ENCODE measurements at regions not wholly inside any gene's neighbourhood (a gene's known extent, or its start where the extent isn't known, plus 50 kb on each side); places are given as distances from the start of the nearest gene placed in this dataset.

DNA sequence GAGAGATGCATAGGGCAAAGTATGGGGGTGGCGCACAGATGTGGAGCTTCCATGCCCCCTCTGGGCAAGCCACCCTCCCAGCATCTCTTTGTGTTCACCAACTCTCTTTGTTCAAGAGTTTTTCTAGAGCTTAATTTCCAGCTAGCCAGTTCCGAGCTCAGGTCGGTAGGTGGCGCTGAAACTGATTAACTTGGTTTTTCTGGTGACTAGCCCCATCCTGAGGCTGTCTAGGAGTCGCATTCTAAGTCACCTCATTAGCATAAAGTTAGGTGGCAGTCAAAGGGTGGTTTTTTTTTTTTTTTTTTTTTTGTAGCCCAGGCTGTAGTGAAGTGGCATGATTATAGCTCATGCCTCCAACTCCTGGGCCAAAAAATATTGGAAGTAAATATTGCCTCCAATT lies 476.4 kb downstream of the KDM4C start:
- Histone ChIP-seq H3K4me1 (ENCODE audit: control insufficient read depth, insufficient read depth, low read length) (peaks cover 19% of the 10 kb centered on the region), H3K27me3 (ENCODE audit: control insufficient read depth, insufficient read depth, low read length, poor library complexity, severe bottlenecking) (no peaks in the 10 kb centered on the region), H3K9me3 (ENCODE audit: control insufficient read depth, low read length) (peaks cover 4% of the 10 kb centered on the region), H3K4me3 (ENCODE audit: low read length) (no peak overlapping the region), H3K27ac (ENCODE audit: low read depth, low read length) (no peak overlapping the region), H3K36me3 (ENCODE audit: control insufficient read depth, insufficient read depth, low read length) (no peaks in the 10 kb centered on the region), H3K9ac (ENCODE audit: extremely low read depth, low read length, poor library complexity, severe bottlenecking) (no peak overlapping the region)
- DNase-seq = peak; percentile 94
- H3K27ac Mint-ChIP-seq = no peak overlapping the region
- WGBS, 2 experiments (ENCODE audit: insufficient coverage in 1 of 2, insufficient read length in 1 of 2) = 53 to 88% methylated on average over 1 to 5 of the region's 5 CpGs
- H3K36me3 Mint-ChIP-seq (ENCODE audit: low read depth) = no peaks in the 10 kb centered on the region
- H3K4me3 Mint-ChIP-seq = no peak overlapping the region
- peaks cover 41% of the 10 kb centered on the region for H3K4me1 Mint-ChIP-seq
- no peaks in the 10 kb centered on the region for H3K9me3 Mint-ChIP-seq
- H3K27me3 Mint-ChIP-seq (ENCODE audit: insufficient read depth) = peaks cover 3% of the 10 kb centered on the region
- TF ChIP-seq, protein P1, sequence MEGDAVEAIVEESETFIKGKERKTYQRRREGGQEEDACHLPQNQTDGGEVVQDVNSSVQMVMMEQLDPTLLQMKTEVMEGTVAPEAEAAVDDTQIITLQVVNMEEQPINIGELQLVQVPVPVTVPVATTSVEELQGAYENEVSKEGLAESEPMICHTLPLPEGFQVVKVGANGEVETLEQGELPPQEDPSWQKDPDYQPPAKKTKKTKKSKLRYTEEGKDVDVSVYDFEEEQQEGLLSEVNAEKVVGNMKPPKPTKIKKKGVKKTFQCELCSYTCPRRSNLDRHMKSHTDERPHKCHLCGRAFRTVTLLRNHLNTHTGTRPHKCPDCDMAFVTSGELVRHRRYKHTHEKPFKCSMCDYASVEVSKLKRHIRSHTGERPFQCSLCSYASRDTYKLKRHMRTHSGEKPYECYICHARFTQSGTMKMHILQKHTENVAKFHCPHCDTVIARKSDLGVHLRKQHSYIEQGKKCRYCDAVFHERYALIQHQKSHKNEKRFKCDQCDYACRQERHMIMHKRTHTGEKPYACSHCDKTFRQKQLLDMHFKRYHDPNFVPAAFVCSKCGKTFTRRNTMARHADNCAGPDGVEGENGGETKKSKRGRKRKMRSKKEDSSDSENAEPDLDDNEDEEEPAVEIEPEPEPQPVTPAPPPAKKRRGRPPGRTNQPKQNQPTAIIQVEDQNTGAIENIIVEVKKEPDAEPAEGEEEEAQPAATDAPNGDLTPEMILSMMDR (conservative IDR thresholded peaks at IDR 0.05) = peak; percentile 82

DNA sequence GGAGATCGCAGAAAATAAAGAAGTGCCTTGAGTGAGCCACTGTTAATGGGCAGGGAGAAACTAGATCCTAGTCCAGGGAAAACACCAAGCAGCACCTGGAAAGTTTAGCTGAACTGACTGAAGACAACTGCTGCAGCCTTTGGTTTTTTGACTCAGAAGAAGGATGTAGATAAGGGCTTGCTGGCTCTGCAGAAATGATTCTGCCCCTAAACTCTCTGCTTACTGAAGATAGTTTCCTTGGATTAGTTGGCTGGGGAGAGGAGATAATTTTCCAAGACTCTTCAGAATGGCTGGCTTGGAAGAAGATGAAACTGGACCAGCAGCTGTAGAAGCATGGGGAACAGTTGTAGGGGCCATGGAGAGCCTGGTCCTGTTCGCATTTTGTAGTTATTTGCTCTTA lies 471.8 kb downstream of the KDM4C start:
- H3K36me3 Mint-ChIP-seq (ENCODE audit: low read depth) = no peaks in the 10 kb centered on the region
- DNase-seq = peak; percentile 12
- Histone ChIP-seq H3K9ac (ENCODE audit: extremely low read depth, low read length, poor library complexity, severe bottlenecking) (no peak overlapping the region), H3K4me1 (ENCODE audit: control insufficient read depth, insufficient read depth, low read length) (no peaks in the 10 kb centered on the region), H3K36me3 (ENCODE audit: control insufficient read depth, insufficient read depth, low read length) (no peaks in the 10 kb centered on the region), H3K27ac (ENCODE audit: low read depth, low read length) (no peak overlapping the region), H3K27me3 (ENCODE audit: control insufficient read depth, insufficient read depth, low read length, poor library complexity, severe bottlenecking) (peaks cover 22% of the 10 kb centered on the region), H3K4me3 (ENCODE audit: low read length) (no peak overlapping the region), H3K9me3 (ENCODE audit: control insufficient read depth, low read length) (peaks cover 4% of the 10 kb centered on the region)
- 99 to 100% methylated on average over 2 of the region's 2 CpGs for WGBS, 2 experiments (ENCODE audit: insufficient coverage in 1 of 2, insufficient read length in 1 of 2)
- TF ChIP-seq, protein P1 (conservative IDR thresholded peaks at IDR 0.05) = no peak
- H3K27ac Mint-ChIP-seq = no peak overlapping the region
- H3K4me1 Mint-ChIP-seq = peaks cover 6% of the 10 kb centered on the region
- no peak overlapping the region for H3K4me3 Mint-ChIP-seq
- peaks cover 24% of the 10 kb centered on the region for H3K27me3 Mint-ChIP-seq (ENCODE audit: insufficient read depth)
- no peaks in the 10 kb centered on the region for H3K9me3 Mint-ChIP-seq

DNA sequence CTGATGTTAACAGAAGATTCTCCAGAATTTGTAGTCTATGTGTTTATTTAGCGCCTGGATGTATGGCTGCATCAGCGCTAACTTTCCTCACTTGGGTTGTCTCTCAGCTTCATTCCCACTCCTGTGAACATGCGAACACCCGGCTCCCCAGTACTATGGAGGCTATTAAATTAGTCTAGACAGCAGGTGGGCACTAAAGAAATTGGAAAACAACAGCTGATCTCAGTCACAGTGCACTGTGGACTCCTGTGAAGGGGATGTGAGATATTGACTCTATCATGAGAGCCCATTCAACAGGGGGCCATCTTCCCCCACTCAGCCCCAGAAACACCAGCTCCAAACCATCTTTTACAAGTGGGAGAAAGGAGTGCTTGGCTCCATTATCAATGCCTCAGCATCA lies 471.0 kb downstream of the KDM4C start:
- H3K27me3 ChIP-seq (ENCODE audit: control insufficient read depth, insufficient read depth, low read length, poor library complexity, severe bottlenecking) = peaks cover 23% of the 10 kb centered on the region
- WGBS, 2 experiments (ENCODE audit: insufficient coverage in 1 of 2, insufficient read length in 1 of 2) = 95 to 100% methylated on average over 4 of the region's 4 CpGs
- TF ChIP-seq, protein P1 (conservative IDR thresholded peaks at IDR 0.05) = no peak
- H3K36me3 ChIP-seq (ENCODE audit: control insufficient read depth, insufficient read depth, low read length) = no peaks in the 10 kb centered on the region
- H3K4me1 ChIP-seq (ENCODE audit: control insufficient read depth, insufficient read depth, low read length) = no peaks in the 10 kb centered on the region
- no peak overlapping the region for H3K4me3 ChIP-seq (ENCODE audit: low read length)
- peaks cover 24% of the 10 kb centered on the region for H3K27me3 Mint-ChIP-seq (ENCODE audit: insufficient read depth)
- H3K4me1 Mint-ChIP-seq = peaks cover 12% of the 10 kb centered on the region
- H3K36me3 Mint-ChIP-seq (ENCODE audit: low read depth) = no peaks in the 10 kb centered on the region
- peak; percentile 16 for DNase-seq
- no peak overlapping the region for H3K27ac Mint-ChIP-seq
- no peak overlapping the region for H3K9ac ChIP-seq (ENCODE audit: extremely low read depth, low read length, poor library complexity, severe bottlenecking)
- no peak overlapping the region for H3K4me3 Mint-ChIP-seq
- no peak overlapping the region for H3K27ac ChIP-seq (ENCODE audit: low read depth, low read length)
- H3K9me3 ChIP-seq (ENCODE audit: control insufficient read depth, low read length) = no peaks in the 10 kb centered on the region
- no peaks in the 10 kb centered on the region for H3K9me3 Mint-ChIP-seq
